Stimulated activated CD4-positive, alpha-beta T cell treated with anti-CD3 and anti-CD28 coated beads, Interleukin-12 subunit alpha, Interleukin-12 subunit beta, amount 100 ng/mL, for 24 hours (primary cell): ENCODE measurements at regions not wholly inside any gene's neighbourhood (a gene's known extent, or its start where the extent isn't known, plus 50 kb on each side); places are given as distances from the start of the nearest gene placed in this dataset.
A peak's percentile ranks its signal among the peaks of the same experiment; 100 is the strongest.
"Not testable (repeated sequence)": the region's sequence is repeated elsewhere in the genome, so short reads cannot be mapped to it uniquely, and the experiment has no call there.

Experiments
- DNase-seq, 2 experiments: peaks; one replicate each; pipeline ENCODE4 v3.0.0-alpha.2; 2020; ENCODE audit warnings: low read depth in 2 of 2

DNA sequence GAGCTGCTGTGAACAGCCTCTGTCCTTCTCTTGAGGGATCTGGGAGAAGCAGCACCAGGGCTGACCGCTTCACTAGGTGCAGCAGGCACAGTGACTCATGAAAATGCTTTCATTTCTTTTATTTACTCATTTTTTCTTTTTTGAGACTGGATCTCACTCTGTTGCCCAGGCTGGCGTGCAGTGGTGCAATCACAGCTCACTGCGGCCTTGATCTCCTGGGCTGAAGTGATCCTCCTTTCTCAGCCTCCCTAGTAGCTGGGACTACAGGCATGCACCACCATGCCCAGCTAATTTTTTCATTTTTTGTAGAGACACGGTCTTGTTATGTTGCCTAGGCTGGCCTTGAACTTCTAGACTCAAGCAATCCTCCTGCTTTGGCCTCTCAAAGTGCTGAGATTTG lies 216.8 kb upstream of the EEF2KMT start:
- DNase-seq, result no peak

DNA sequence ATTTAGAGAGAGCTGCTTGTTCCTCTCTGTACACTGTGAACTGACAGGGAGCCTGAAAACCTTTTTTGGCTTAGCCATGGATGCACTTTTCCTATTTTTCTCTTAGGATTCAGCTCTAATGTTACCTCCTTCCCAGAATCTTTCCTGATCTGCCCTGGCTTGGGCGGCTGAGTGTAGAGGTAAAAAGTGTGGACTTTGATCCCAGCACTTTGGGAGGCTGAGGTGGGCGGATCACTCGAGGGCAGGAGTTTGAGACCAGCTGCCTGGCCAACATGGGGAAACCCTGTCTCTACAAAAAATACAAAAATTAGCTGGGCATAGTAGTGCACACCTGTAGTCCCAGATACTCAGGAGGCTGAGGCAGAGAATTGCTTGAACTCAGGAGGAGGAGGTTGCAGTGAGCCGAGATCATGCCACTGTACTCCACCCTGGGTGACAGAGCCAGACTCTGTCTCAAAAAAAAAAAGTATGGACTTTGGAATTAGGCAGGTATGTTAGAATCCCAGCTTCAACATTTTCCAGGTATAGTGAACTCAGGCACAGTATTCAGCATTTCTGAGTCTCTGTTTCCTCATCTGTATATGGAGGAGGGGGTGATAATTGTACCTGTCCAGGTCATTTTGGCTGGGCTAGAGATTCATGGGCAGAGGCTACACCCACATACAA lies 212.5 kb upstream of the EEF2KMT start:
- no peak for DNase-seq

DNA sequence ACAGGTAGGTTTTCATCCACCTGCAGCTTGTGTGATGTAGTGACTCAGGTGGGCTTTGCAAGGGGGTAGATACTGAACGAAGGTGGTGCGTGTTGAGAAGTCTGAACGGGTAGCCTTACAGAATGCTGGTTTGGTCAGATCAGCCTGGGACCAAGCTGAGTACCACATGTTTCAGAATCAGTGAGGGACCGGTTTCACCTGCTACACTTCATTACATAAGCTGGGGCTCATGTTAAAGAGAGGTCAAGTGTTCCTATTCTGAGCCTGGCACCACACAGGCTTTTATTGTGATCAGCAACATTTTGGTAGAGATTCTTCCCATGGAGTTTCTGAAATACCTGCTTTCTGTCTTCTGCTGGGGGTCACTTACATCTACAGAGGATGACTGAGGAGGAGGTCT lies 207.4 kb upstream of the EEF2KMT start:
- no peak for DNase-seq

DNA sequence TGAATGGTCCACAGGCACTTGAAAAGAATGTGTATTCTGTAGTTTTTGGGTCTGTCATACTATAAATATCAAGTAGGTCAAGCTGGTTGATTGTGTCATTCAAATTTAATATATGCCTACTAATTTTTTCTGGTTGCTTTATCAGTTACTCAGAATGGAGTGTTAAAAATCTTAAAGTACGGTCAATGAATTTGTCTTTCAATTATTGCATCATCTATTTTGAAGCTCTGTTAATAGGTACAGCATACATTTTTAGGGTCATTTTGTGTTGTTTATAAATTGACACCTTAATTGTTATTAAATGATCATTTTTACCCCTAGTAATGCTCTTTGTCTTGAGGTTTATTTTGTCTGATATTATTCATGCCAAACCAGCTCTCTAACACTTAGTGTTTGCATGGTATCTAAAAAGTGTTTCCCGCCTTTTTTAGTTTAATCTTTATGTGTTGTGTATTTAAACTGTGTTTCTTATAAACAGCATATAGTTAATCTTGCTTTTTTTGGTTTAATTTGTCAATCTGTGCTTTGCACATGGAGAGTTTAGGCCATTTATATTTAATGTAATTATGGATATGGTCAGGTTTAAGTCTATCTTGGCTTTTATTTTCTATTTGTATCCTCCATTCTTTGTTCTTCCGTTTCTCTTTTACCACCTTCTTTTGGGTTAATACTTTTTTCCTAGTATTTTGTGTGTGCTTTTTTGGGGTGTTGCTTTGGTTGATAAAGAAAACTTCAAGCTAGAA lies 204.9 kb upstream of the EEF2KMT start:
- no peak for DNase-seq

DNA sequence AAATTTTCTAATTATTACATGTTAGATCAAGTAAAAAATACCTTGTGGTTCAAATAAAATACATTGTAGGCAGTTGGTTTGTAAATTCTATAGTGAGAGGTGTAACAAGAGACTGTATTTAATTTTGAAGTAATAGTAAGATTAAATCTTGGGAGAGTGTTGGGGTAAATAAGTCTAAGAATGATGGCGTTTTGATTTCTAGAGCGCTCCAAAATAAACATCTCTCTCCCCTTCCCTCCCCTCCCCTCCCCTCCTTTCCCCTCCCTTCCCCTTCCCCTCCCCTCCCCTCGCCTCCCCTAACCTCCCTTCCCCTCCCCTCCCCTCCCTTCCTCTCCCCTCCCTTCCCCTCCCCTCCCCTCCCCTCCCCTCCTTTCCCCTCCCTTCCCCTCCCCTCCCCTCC lies 200.6 kb upstream of the EEF2KMT start:
- no peak for DNase-seq

DNA sequence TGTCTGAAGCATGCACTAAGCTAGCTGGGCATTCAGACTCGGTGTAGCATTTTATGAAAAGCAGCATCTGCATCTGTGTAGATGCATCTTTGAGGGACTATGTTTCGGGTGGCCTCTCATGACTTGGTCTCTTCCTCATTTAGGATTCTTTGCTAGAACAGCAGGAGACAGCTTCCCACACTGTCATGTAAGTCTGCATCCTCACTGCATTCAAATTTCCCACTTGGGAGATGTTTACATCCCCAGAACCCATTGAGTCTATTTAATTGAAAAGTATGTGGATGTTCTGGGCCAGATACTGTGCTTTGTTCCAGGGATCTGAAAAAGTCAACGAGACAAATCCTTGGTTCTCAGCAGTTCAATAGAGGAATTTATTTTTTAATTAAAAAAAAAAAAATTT lies 198.6 kb upstream of the EEF2KMT start:
- no peak for DNase-seq

DNA sequence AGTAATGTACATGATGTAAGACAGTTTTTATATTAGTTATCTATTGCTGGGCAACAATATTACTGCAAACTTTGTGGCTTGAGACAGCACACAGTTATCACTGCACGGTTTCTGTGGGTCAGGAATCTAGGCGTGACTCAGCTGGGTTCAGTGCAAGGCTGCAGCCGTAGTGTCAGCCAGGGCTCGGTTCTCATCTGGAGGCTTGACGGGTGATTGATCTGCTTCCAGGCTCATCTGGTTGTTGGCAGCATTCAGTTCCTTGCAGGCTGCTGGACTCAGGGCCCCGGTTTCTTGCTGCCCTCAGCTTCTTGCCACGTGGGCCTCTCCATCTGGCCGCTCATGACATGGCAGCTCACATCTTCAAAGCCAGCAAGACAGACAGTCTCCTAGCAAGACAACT lies 197.7 kb upstream of the EEF2KMT start:
- not testable (repeated sequence) for DNase-seq

DNA sequence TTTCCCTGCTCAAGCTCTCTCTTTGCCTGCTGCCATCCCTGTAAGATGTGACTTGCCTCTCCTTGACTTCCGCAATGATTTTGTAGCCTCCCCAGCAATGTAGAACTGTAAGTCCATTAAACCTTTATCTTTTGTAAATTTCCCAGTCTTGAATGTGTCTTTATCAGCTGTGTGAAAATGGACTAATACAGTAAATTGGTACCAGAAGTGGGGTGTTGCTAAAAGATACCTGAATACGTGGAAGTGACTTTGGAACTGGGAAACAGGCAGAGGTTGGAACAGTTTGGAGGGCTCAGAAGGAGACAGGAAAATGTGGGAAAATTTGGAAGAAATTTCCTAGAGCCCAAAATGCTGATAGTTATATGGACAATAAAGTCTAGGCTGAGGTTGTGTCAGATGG lies 184.6 kb upstream of the EEF2KMT start:
- not testable (repeated sequence) for DNase-seq

DNA sequence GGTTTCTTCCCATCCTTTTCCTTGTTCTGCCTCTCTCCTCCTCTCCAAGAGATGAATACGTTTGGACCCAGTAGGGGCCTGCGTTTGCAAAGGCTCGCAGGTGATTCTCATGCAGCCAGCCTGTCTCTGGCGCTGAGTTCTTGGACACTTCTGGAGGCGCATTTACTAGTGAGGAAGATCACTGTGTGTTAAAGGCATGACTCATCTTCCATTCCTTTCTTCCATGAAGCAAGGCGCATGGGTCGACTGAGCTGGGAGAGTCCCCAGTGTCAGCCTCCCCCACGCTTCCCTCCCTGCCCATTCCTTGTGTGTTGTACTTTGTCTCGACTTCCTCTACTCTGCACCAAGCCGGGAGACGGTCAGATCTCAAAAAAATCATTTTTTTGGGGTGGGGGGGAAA lies 159.9 kb upstream of the EEF2KMT start:
- no peak for DNase-seq

DNA sequence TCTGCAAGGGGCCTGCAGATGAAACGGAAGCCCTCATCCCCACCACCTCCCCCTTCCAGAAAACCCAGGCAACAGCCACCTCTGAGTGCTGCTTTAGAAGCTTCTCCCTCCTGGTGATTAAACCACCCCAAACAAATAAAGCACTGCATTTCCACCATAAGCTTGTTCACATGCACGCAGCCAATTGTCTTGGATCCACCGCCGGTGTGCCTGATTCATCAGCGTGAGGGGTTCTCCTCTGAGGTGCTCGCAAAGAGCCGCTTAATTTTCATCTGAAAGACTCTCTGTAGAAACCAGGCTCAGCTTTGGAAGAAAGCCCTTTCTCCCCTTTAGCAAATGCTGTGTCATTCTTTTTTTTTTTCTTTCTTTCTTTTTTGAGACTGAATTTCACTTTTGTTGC lies 155.2 kb upstream of the EEF2KMT start:
- DNase-seq, result no peak

DNA sequence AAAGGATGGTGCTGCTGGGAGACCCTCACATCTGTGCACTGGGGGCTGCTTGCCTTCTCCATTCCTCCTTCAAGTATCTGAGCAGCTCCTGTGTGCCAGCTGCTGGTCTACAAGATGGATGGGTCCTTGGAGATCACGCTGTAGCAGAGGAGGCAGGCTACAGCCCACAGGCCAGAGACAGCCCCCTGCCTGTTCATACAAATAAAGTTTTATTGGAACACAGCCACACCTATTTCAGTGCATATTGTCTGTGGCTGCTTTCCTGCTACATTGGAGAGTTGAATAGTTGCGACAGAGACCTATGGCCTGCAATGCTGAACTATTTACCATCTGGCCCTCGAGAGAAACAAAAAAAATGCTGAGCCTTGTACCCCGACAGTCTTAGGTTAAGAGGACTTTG lies 149.8 kb upstream of the EEF2KMT start:
- DNase-seq, result not testable (repeated sequence)

DNA sequence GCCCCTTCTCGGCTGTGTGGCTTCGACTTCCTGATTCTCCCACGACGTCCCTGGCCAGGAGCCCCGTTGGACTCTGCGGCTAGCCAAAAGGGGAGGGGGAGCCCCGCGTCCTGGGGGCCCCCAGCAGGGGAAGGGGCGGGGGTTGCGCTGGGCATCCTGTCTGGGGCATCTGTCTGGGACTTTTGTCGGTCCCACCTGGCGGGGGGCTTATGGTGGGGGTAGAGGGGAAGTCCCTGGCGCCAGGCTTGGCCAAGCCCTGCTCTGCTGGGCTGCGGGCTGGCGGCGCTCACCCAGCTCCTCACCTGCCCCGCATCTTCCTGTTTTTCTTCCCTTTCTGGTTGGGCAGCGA lies 142.7 kb upstream of the EEF2KMT start:
- DNase-seq, result not testable (repeated sequence)

DNA sequence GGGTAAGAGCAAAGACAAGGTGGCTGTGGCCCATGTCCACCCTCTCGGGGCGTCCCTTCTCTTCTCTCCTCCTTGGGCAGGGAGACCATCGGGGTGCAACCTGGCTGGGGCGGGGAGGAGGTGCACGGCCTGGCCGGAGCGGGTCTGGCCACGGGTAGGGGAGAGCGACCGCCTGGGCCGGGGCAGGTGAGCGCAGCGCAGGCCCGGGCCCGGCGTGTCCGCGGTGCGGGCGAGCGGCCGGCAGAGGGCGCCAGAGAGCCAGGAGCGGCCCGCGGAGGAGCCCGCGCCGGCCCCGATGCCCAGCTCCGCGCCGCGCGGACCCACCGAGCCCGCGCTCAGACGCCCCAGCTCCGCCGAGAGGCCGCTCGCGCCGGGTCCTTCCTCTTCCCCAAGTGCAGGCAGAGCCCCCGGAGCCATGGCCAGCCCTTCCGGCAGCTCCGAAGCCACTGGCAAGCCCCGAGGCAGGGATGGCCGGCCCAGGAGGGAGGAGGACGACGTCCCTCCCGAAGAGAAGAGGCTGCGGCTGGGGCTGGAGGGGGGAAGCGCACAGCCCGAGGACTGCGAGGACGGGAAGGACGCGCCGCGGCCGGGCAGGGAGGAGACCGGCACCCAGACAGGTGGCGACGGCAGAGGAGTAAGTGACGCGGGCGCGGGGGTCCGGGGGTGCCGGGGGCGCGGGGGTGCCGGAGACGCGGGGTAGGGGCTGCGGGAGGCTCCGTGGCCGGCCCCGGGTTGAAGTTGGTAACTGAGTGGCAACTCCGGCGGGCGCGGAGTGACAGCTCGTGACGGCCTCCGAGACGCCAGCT lies 142.1 kb upstream of the EEF2KMT start:
- DNase-seq, result peak; percentile 5 to 36

DNA sequence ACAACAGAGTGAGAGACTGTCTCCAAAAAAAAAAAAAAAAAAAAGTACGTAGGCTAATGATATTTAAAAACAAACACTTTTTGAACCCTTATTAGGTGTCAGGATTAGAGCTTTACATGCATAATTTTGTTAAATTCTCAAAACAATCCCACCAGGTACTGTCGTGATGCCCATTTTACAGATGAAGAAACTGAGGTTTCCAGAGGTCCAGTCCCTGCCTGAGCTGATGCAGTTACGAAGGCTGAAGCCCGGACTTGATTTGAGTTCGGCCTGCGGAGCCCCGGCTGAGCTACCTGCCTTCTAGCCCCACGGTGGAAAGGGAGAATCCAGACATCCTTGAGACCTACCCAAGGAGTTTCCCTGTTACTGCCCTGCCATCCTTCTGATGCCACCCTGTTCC lies 137.5 kb upstream of the EEF2KMT start:
- no peak for DNase-seq

DNA sequence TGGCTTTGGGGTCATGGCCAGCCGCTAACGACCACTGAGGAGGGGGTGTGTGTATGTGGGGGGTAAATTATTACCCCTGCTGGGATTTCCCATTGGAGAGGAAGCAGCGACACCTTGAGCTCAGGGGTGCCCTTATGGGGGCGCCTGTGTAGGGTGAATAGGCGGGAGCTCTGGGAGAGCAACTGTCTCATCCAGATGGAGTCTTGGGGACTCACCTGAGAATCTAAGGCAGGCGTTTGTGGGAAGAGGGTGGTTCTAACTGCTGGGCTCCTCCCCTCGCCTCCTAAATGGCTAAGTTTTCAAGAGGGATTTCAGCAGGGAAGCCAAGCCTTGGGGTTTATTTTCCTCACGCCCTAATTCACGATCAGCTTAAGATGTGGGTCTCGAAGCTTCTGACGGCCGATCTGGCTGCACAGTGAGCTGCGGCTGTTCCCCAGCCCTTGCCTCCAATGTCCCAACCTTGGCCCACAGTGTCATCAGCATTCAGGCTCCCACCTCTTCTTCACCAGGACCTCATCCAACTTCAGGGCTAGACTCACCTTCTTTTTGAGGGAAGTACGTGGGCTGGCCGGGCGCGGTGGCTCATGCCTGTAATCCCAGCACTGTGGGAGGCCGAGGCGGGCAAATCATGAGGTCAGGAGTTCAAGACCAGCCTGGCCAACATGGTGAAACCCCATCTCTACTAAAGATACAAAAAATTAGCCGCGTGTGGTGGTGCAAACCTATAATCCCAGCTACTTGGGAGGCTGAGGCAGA lies 136.9 kb upstream of the EEF2KMT start:
- no peak for DNase-seq

DNA sequence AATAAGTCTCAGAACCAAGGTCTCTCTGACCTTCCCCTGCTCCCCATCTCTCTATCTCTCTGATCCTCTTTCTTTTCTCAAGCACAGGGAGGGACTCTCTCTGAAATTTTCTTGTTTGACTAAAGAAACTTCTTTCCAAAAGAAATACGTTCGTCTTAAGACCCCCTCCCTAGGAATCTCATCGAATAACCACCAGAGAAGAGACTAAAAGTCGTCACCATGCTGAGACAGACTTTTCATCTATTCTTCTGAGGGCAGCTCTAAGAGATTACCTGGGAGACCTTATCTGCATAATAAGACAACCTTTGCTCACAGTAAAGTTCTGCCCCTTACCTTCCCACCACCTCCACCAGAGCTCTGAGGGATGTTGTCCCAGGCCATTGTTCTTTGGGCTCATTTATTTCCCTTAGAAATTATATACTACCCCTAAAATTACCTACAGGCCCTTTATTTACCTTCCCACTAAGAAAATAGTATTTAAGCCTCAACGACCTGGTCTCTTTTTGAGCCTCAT lies 133.7 kb upstream of the EEF2KMT start:
- no peak for DNase-seq

DNA sequence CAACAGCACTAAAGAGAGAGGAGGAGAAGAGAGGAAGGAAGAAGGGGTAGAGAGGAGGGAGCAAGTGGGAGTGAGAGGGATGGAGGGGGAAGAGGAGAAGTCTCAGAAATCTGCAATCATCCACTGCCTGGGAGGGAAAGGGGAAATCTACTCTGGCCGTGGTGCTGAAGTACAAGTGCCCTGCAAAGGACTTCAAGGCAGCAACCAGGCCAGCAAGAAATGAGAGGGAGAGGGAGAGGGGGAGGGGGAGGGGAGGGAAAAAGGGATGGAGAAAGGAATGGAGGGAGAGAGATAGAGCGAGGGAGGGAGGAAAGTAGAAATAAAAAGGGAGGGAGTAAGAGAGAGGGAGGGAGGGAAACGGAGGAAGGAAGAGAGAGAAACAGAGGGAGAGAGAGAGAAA lies 130.8 kb upstream of the EEF2KMT start:
- DNase-seq, result no peak

DNA sequence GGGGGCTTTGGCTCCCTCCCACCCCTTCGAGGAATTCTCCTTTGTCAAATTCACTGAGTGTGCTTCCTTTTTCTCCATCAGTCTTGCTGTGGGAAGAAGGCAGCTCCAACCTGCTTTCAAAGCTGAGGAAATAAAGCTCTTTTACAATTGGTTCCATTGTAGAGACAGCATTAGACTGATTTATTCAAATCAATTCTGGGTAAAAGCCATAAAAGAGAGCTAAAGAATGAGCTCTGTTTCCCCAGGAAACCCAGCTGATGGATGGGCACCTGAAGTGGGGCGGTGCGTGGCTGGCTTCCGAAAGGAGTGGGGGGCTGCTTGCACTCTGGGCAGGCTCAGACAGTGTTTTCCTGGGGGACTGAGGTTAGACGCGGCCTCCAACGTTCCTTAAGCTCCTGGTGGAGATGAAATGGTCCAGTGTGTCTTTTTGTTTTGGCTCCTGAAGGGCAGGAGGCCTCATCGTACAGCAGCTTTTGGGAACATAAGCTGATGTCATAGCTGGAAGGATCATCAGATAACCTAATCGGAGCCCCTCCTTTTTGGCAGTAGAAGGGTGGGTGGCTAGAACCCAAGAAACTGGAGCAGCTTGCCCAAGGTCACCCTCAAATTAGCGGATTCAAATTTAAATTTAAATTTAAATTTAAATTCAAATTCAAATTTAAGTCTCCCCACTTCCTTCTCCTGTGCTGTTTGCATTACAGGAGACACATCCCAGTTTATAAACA lies 128.5 kb upstream of the EEF2KMT start:
- DNase-seq, result no peak

DNA sequence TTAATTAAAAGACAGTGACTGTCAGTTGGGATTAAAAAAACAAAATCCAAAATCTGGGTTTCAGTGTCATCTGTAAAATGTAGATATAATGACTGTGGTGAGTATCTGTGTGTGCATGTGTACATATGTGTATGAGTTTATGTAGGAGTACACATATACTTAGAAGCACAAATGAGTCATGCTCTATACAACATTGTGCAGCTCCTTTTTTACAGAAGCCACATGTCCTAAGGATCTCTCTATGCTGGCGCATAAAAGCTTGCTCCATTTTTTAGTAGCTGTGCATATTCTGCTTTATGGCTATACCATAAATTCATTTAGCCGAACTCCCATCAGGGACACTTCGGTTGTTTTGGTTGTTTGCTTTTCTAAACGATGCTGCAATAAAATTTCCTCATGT lies 125.2 kb upstream of the EEF2KMT start:
- no peak for DNase-seq

DNA sequence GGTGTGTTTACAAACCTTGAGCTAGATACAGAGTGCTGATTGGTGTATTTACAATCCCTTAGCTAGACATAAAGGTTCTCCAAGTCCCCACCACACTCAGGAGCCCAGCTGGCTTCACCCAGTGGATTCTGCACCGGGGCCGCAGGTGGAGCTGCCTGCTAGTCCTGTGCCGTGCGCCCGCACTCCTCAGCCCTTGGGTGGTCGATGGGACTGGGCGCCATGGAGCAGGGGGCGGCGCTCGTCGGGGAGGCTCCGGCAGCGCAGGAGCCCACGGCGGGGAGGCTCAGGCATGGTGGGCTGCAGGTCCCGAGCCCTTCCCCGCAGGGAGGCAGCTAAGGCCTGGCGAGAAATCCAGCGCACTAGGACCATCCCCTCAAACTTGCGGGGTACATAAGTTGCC lies 124.2 kb upstream of the EEF2KMT start:
- DNase-seq, result not testable (repeated sequence)

DNA sequence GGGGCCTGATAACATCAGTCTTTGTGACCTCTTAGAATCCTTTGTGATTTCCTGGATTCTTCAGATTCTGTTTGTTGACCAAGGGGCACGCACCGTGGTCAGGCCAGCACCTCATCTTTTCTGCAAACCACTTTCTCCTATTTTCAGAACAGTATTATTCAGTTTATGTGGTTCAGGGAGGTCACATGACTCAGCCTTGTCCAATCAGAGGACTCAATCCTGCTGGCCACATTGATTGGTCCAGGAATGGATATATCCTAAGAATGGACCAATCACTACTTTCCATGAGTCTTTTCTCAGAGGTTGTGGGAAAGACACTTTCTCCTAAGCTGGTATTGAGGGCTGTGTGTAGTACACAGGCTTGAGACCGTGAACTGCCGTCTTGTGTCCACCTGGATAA lies 123.1 kb upstream of the EEF2KMT start:
- DNase-seq, result no peak
